Smooth muscle cell (in vitro differentiated cells): ENCODE measurements at regions not wholly inside any gene's neighbourhood (a gene's known extent, or its start where the extent isn't known, plus 50 kb on each side); places are given as distances from the start of the nearest gene placed in this dataset.

Source experiments
- DNase-seq: peaks from one replicate; lab custom pipeline; 2025; ENCODE audit not compliant: unreplicated experiment; lab: John Stamatoyannopoulos, UW
- H2AFZ ChIP-seq: fragments of 200-600 bp; sonication (generic); 2 replicates; pipeline ENCODE4 v1.6.0; 2016; ENCODE audit warnings: antibody characterized with exemption, low read depth, mild to moderate bottlenecking
- H3F3A ChIP-seq: fragments of 200-600 bp; sonication (generic); 2 replicates; pipeline ENCODE4 v1.6.0; 2017; ENCODE audit warnings: antibody characterized with exemption, low read depth
- H3K27ac ChIP-seq: fragments of 200-600 bp; sonication (generic); 2 replicates; pipeline ENCODE4 v1.5.1; 2016; ENCODE audit warnings: low read depth, mild to moderate bottlenecking
- H3K27me3 ChIP-seq: fragments of 200-600 bp; sonication (generic); 2 replicates; pipeline ENCODE4 v1.6.1; 2016; ENCODE audit warnings: low read depth, mild to moderate bottlenecking
- H3K36me3 ChIP-seq: fragments of 200-600 bp; sonication (generic); 2 replicates; pipeline ENCODE4 v1.5.1; 2016; ENCODE audit warnings: low read depth
- H3K4me1 ChIP-seq: fragments of 200-600 bp; sonication (generic); 2 replicates; pipeline ENCODE4 v1.5.1; 2016; ENCODE audit warnings: low read depth
- H3K4me2 ChIP-seq: fragments of 200-600 bp; sonication (generic); 2 replicates; pipeline ENCODE4 v1.6.0; 2016; ENCODE audit warnings: mild to moderate bottlenecking
- H3K4me3 ChIP-seq: fragments of 200-600 bp; sonication (generic); 2 replicates; pipeline ENCODE4 v1.5.1; 2016; ENCODE audit warnings: mild to moderate bottlenecking
- H3K79me2 ChIP-seq: fragments of 200-600 bp; sonication (generic); 2 replicates; pipeline ENCODE4 v1.6.0; 2016; ENCODE audit warnings: low read depth, mild to moderate bottlenecking
- H3K9ac ChIP-seq: fragments of 200-600 bp; sonication (generic); 2 replicates; pipeline ENCODE4 v1.6.0; 2016; ENCODE audit warnings: low read depth
- H3K9me3 ChIP-seq: fragments of 200-600 bp; sonication (generic); replicated peaks from 2 replicates; pipeline ENCODE4 v1.5.1; 2016; ENCODE audit warnings: low read depth
- H4K20me1 ChIP-seq: fragments of 200-600 bp; sonication (generic); 2 replicates; pipeline ENCODE4 v1.6.0; 2016; ENCODE audit warnings: low read depth
- WGBS: methylation state at CpG from one replicate; pipeline ENCODE4 v1.1.7; 2016; ENCODE audit warnings: low lambda C conversion rate; 5-methylcytosine and 5-hydroxymethylcytosine counted together
- TF ChIP-seq, protein P1 (sequence below): fragments of 200-600 bp; sonication (generic); IDR thresholded peaks from 2 replicates; pipeline ENCODE4 v1.5.1; 2017; ENCODE audit warnings: borderline replicate concordance, mild to moderate bottlenecking, antibody characterized with exemption; ENCODE audit not compliant: insufficient read depth, poor library complexity, severe bottlenecking

- Histone ChIP-seq H3K4me1 (no peaks in the 10 kb centered on the region), H3K9ac (no peak overlapping the region), H2AFZ (peak overlapping the region; percentile 14), H3K4me3 (no peak overlapping the region), H4K20me1 (no peaks in the 10 kb centered on the region), H3K79me2 (no peaks in the 10 kb centered on the region), H3K27me3 (no peaks in the 10 kb centered on the region), H3K27ac (no peak overlapping the region), H3F3A (peaks cover 3% of the 10 kb centered on the region), H3K4me2 (no peak overlapping the region), H3K9me3 (no peaks in the 10 kb centered on the region), H3K36me3 (no peaks in the 10 kb centered on the region)
- DNase-seq: no peak
- TF ChIP-seq, protein P1, sequence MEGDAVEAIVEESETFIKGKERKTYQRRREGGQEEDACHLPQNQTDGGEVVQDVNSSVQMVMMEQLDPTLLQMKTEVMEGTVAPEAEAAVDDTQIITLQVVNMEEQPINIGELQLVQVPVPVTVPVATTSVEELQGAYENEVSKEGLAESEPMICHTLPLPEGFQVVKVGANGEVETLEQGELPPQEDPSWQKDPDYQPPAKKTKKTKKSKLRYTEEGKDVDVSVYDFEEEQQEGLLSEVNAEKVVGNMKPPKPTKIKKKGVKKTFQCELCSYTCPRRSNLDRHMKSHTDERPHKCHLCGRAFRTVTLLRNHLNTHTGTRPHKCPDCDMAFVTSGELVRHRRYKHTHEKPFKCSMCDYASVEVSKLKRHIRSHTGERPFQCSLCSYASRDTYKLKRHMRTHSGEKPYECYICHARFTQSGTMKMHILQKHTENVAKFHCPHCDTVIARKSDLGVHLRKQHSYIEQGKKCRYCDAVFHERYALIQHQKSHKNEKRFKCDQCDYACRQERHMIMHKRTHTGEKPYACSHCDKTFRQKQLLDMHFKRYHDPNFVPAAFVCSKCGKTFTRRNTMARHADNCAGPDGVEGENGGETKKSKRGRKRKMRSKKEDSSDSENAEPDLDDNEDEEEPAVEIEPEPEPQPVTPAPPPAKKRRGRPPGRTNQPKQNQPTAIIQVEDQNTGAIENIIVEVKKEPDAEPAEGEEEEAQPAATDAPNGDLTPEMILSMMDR: no peak
- 84% methylated on average over 2 of the region's 2 CpGs for WGBS
Measured at GRCh38 chr15:38748710-38749109, 184.1 kb upstream of the RASGRP1 start.

- no peak overlapping the region for H3K9ac ChIP-seq
- H3K27me3 ChIP-seq: no peaks in the 10 kb centered on the region
- no peak overlapping the region for H2AFZ ChIP-seq
- TF ChIP-seq, protein P1: no peak
- no peaks in the 10 kb centered on the region for H3K4me1 ChIP-seq
- no peak overlapping the region for H3K4me3 ChIP-seq
- H3K79me2 ChIP-seq: no peaks in the 10 kb centered on the region
- H3K36me3 ChIP-seq: no peaks in the 10 kb centered on the region
- no peak overlapping the region for H3K27ac ChIP-seq
- no peaks in the 10 kb centered on the region for H3F3A ChIP-seq
- no peaks in the 10 kb centered on the region for H4K20me1 ChIP-seq
- no peaks in the 10 kb centered on the region for H3K9me3 ChIP-seq
- DNase-seq: no peak
- no peak overlapping the region for H3K4me2 ChIP-seq
- WGBS: 87% methylated on average over 5 of the region's 5 CpGs
Measured at GRCh38 chr15:38750786-38751185, 186.2 kb upstream of the RASGRP1 start.

DNA sequence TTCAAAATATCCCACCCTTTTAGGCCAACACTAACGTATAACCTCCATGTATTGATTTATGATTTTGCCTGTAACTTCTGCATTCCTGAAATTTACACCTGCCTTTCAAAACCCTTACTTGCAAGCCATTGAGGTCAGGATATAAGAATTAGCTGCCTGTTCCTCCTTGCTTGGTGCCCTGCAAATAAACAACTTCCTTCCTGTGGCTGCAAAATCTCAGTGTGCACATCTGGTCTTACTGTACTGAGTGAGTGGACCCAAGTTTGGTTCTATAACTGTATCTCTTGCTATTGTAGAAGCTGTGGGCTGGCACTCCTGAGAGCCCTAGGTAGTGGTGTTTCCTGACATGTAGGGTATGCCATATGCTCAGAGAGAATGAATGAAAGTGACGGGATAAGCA is 191.1 kb upstream of the RASGRP1 start:
- Histone ChIP-seq H2AFZ (no peak overlapping the region), H3K4me1 (no peaks in the 10 kb centered on the region), H3K9ac (no peak overlapping the region), H3K9me3 (no peaks in the 10 kb centered on the region), H4K20me1 (no peaks in the 10 kb centered on the region), H3K4me3 (no peak overlapping the region), H3K27ac (no peak overlapping the region), H3K79me2 (no peaks in the 10 kb centered on the region), H3K4me2 (no peak overlapping the region), H3F3A (no peaks in the 10 kb centered on the region), H3K36me3 (no peaks in the 10 kb centered on the region), H3K27me3 (no peaks in the 10 kb centered on the region)
- no peak for DNase-seq
- 92% methylated on average over 2 of the region's 2 CpGs for whole genome bisulfite sequencing
- TF ChIP-seq, protein P1: no peak

GRCh38 chr15:38756441-38756840 is 191.8 kb upstream of the RASGRP1 start:
- H4K20me1 ChIP-seq: no peaks in the 10 kb centered on the region
- no peak for DNase-seq
- H3K4me3 ChIP-seq: no peak overlapping the region
- no peaks in the 10 kb centered on the region for H3F3A ChIP-seq
- no peak overlapping the region for H2AFZ ChIP-seq
- no peak overlapping the region for H3K9ac ChIP-seq
- H3K79me2 ChIP-seq: no peaks in the 10 kb centered on the region
- no peaks in the 10 kb centered on the region for H3K9me3 ChIP-seq
- H3K27me3 ChIP-seq: no peaks in the 10 kb centered on the region
- TF ChIP-seq, protein P1: no peak
- 73% methylated on average over 5 of the region's 5 CpGs for WGBS
- no peak overlapping the region for H3K27ac ChIP-seq
- no peak overlapping the region for H3K4me2 ChIP-seq
- H3K4me1 ChIP-seq: no peaks in the 10 kb centered on the region
- H3K36me3 ChIP-seq: no peaks in the 10 kb centered on the region
